NCI-H2107 treated with DMSO at 0.1 percent for 48 hours (cell line): ENCODE measurements at regions not wholly inside any gene's neighbourhood (a gene's known extent, or its start where the extent isn't known, plus 50 kb on each side); places are given as distances from the start of the nearest gene placed in this dataset.

Experiments
- DNase-seq: peaks from one replicate; lab custom pipeline; 2025; ENCODE audit not compliant: unreplicated experiment; lab: John Stamatoyannopoulos, UW

- DNase-seq: no peak
These were observed 52.4 kb upstream of the SPATA13 start for GRCh38 chr13:24107955-24108614.

- no peak for DNase-seq
These were observed 51.9 kb upstream of the SPATA13 start for GRCh38 chr13:24108615-24108965.

- DNase-seq: no peak
These were observed 50.5 kb upstream of the SPATA13 start for GRCh38 chr13:24110011-24110410.
